Activated effector memory CD4-positive, alpha-beta T cell treated with anti-CD3 and anti-CD28 coated beads, Interleukin-2, amount 50 U/mL, for 16 hours (primary cell): ENCODE measurements at regions not wholly inside any gene's neighbourhood (a gene's known extent, or its start where the extent isn't known, plus 50 kb on each side); places are given as distances from the start of the nearest gene placed in this dataset.

Experiments used
- DNase-seq: peaks from one replicate; pipeline ENCODE4 v3.0.0-alpha.2; 2020

GRCh38 chr9:134590240-134591081 lies 51.1 kb upstream of the COL5A1 start:
- DNase-seq, result peak; percentile 53

GRCh38 chr9:134591082-134591571 lies 50.5 kb upstream of the COL5A1 start:
- peak; percentile 19 for DNase-seq

- peak; percentile 12 for DNase-seq
Measured at GRCh38 chr9:134591573-134591981, 50.0 kb upstream of the COL5A1 start.
